ENCODE measurements at regions not wholly inside any gene's neighbourhood (a gene's known extent, or its start where the extent isn't known, plus 50 kb on each side); places are given as distances from the start of the nearest gene placed in this dataset.

DNA sequence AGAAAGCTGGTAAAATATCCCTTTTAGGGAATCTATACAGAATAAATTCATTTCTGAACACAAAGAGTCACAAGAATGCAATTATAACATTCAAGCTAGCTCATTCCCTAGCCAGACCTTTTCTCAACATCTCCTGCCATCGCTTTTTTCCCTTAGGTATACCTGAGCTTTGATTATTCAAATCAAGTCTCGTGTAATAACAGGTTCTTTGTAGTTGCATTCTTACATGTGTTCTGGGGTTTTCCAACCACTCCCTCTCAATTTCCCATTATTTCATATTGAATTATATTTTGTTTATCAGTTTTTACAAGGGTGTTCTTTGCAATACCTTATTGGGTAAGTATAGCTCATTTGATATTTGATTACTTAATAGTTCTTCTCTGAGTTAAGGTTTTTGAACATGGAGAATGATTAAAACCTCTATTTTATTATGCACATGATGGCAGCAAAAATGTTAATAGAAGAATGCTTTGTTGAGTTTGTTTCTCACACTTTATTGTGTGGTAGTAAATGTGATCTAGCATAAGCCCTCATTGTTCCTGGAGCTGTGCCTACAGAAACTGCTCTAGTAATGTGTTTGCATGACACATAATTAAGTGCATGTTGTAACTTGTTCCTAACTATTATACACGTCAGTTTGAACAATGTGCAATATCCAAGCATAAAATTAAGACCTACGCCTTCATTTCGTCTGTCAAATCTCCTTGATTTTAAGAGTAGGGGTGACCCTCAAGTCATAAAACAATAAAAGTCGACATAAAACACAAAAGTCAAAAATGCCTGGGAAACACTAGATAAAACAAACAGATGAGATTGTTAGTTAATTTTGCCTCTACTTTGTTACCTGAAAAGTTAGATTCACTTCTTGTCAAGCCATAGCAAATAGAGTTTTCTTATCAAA, 124.0 kb upstream of the POF1B start:
- TF ChIP-seq, protein P1, sequence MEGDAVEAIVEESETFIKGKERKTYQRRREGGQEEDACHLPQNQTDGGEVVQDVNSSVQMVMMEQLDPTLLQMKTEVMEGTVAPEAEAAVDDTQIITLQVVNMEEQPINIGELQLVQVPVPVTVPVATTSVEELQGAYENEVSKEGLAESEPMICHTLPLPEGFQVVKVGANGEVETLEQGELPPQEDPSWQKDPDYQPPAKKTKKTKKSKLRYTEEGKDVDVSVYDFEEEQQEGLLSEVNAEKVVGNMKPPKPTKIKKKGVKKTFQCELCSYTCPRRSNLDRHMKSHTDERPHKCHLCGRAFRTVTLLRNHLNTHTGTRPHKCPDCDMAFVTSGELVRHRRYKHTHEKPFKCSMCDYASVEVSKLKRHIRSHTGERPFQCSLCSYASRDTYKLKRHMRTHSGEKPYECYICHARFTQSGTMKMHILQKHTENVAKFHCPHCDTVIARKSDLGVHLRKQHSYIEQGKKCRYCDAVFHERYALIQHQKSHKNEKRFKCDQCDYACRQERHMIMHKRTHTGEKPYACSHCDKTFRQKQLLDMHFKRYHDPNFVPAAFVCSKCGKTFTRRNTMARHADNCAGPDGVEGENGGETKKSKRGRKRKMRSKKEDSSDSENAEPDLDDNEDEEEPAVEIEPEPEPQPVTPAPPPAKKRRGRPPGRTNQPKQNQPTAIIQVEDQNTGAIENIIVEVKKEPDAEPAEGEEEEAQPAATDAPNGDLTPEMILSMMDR (IDR thresholded peaks at IDR 0.05): no peak
- H3K27me3 Mint-ChIP-seq (ENCODE audit: low read depth, poor library complexity): peaks cover 3% of the 10 kb centered on the region
- H3K4me1 Mint-ChIP-seq: peaks cover 10% of the 10 kb centered on the region
- peaks cover 16% of the 10 kb centered on the region for H3K9me3 Mint-ChIP-seq
- no peak overlapping the region for H3K27ac Mint-ChIP-seq
- no peak for DNase-seq
- H3K36me3 Mint-ChIP-seq (ENCODE audit: low read depth): no peaks in the 10 kb centered on the region
- no peak overlapping the region for H3K4me3 Mint-ChIP-seq

DNA sequence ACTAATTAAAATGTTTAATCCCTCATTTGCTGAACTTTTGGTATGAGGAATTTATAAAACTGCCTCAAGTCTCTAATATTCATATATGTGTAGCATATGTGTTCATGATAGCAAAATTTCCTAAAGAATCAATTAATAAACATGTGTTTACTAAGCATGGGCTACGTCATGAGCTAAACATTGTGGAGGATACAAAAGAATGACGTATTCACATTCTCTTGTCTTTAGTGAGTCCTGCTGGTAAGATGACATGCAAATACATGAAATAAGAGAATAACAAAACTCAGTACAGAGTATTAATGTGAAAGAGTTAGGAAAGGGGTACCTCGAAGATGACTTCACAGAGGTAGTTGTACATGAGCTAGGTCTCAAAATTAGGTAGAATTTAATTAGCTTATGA, 121.9 kb upstream of the POF1B start:
- peaks cover 3% of the 10 kb centered on the region for H3K27me3 Mint-ChIP-seq (ENCODE audit: low read depth, poor library complexity)
- TF ChIP-seq, protein P1 (IDR thresholded peaks at IDR 0.05): no peak
- H3K36me3 Mint-ChIP-seq (ENCODE audit: low read depth): no peaks in the 10 kb centered on the region
- no peak for DNase-seq
- H3K4me3 Mint-ChIP-seq: no peak overlapping the region
- H3K4me1 Mint-ChIP-seq: peaks cover 10% of the 10 kb centered on the region
- H3K27ac Mint-ChIP-seq: no peak overlapping the region
- H3K9me3 Mint-ChIP-seq: peaks cover 4% of the 10 kb centered on the region

DNA sequence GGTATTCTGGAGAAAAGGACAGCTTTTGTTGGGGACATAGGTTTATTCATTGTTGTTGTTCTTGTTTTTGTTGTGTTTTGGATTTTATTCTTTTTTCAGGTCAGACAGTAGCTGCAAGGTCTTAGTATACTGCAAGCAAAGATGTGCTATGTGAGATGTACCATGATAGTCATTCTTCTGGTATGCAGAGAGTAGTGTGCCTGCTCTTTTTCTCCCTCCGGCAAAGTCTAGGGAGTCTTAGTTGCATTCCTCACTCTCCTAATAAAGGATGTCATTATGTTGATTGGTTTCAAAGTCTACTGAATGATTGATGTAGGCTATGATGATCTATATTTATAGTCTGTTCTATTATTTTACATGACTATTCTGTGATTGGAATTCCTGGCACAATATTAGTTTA, 119.9 kb upstream of the POF1B start:
- Mint-ChIP-seq H3K4me3 (no peak overlapping the region), H3K36me3 (ENCODE audit: low read depth) (no peaks in the 10 kb centered on the region), H3K4me1 (peaks cover 9% of the 10 kb centered on the region), H3K27ac (no peak overlapping the region), H3K9me3 (peaks cover 4% of the 10 kb centered on the region), H3K27me3 (ENCODE audit: low read depth, poor library complexity) (peaks cover 3% of the 10 kb centered on the region)
- no peak for DNase-seq
- TF ChIP-seq, protein P1 (IDR thresholded peaks at IDR 0.05): no peak

DNA sequence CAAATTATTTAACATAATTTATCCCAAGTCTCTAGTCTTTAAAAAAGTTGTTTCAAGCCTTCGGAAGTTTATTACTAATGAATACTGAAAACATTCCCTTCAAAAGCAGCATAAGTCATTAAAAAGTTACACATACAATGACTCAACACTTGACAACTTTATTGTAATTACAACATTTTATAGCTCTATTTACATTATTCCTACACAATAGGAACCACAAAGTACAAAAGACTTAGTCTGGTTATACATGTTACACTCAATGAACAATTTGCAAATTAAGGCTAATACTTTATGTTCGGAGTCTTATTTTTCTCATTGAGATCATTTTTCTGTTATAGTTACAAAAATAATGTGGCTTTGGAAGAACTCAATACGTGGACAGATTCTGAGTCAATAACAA, 114.4 kb upstream of the POF1B start:
- no peak overlapping the region for H3K27ac Mint-ChIP-seq
- no peak overlapping the region for H3K4me3 Mint-ChIP-seq

DNA sequence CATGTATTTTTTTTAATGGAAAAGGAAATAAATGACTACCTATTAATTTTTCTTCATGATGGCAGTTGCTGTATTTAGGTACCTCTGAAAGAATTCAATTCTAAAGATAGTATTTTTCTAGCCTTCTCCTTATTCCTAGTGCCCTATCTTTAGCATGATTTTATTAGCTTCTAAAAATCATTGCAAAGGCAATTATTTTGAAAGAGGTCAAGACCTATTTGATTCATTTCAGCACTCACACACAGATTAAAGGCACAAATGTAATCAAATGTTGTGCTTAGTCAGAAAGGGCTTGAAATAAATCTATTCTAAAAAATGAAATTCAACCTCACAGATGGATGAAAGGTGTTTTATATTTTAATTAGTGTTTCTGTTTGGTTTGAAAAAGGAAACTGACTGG, 74.8 kb upstream of the POF1B start:
- no peak overlapping the region for H3K27ac Mint-ChIP-seq
- H3K27me3 Mint-ChIP-seq (ENCODE audit: low read depth, poor library complexity): no peaks in the 10 kb centered on the region
- no peak for DNase-seq
- no peak overlapping the region for H3K4me3 Mint-ChIP-seq
- TF ChIP-seq, protein P1 (IDR thresholded peaks at IDR 0.05): no peak
- no peaks in the 10 kb centered on the region for H3K36me3 Mint-ChIP-seq (ENCODE audit: low read depth)
- peaks cover 4% of the 10 kb centered on the region for H3K4me1 Mint-ChIP-seq
- peaks cover under 1% of the 10 kb centered on the region for H3K9me3 Mint-ChIP-seq

More for the DNA sequence above, 114.4 kb upstream of the POF1B start:
- H3K27me3 Mint-ChIP-seq (ENCODE audit: low read depth, poor library complexity): peaks cover 3% of the 10 kb centered on the region
- no peaks in the 10 kb centered on the region for H3K4me1 Mint-ChIP-seq
- H3K9me3 Mint-ChIP-seq: peaks cover 28% of the 10 kb centered on the region
- TF ChIP-seq, protein P1 (IDR thresholded peaks at IDR 0.05): no peak
- no peak for DNase-seq
- no peaks in the 10 kb centered on the region for H3K36me3 Mint-ChIP-seq (ENCODE audit: low read depth)

DNA sequence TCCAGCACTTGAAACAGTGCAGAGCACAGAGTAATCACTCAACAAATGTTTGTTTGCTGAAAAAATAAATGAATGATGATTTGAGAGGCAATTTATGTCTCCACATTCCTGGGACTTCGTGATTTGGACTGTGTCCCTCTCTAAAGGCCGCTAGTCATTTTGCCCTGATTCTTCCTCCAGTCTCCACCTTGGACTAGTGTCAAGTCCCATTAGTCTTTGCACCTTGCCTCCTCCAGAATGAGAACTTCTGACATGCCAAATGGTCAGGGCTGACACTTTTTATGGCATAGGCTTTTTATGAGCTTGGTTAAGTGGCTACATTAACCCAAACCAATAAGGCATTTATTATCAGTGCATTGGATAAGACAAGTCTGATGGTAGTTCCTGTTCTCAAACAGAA, 65.1 kb upstream of the POF1B start:
- H3K36me3 Mint-ChIP-seq (ENCODE audit: low read depth): no peaks in the 10 kb centered on the region
- H3K27ac Mint-ChIP-seq: no peak overlapping the region
- TF ChIP-seq, protein P1 (IDR thresholded peaks at IDR 0.05): no peak
- H3K4me3 Mint-ChIP-seq: no peak overlapping the region
- DNase-seq: no peak
- H3K4me1 Mint-ChIP-seq: no peaks in the 10 kb centered on the region
- peaks cover 76% of the 10 kb centered on the region for H3K9me3 Mint-ChIP-seq
- no peaks in the 10 kb centered on the region for H3K27me3 Mint-ChIP-seq (ENCODE audit: low read depth, poor library complexity)

All from nephron progenitor cell (in vitro differentiated cells).